ENCODE measurements at regions not wholly inside any gene's neighbourhood (a gene's known extent, or its start where the extent isn't known, plus 50 kb on each side); places are given as distances from the start of the nearest gene placed in this dataset.

- DNase-seq (ENCODE audit: low read depth, low spot score) = no peak
- CTCF ChIA-PET = no interaction called here
- POLR2A ChIA-PET = no interaction called here
- H3K4me3 ChIP-seq (ENCODE audit: low read depth, low read length) = no peak overlapping the region
- TF ChIP-seq CTCF (IDR thresholded peaks at IDR 0.05; ENCODE audit: insufficient read depth, low read length, missing control alignments) = no peak
These were observed 120.1 kb downstream of the KCTD15 start for GRCh38 chr19:33916792-33917191.

GRCh38 chr19:33919291-33919690, 122.6 kb downstream of the KCTD15 start:
- TF ChIP-seq CTCF (IDR thresholded peaks at IDR 0.05; ENCODE audit: insufficient read depth, low read length, missing control alignments) = no peak
- no peak for DNase-seq (ENCODE audit: low read depth, low spot score)
- no peak overlapping the region for H3K4me3 ChIP-seq (ENCODE audit: low read depth, low read length)
- POLR2A ChIA-PET = no interaction called here
- CTCF ChIA-PET = no interaction called here

GRCh38 chr19:33921165-33921564, 124.5 kb downstream of the KCTD15 start:
- ChIA-PET CTCF (no interaction called here), POLR2A (no interaction called here)
- no peak overlapping the region for H3K4me3 ChIP-seq (ENCODE audit: low read depth, low read length)
- no peak for DNase-seq (ENCODE audit: low read depth, low spot score)
- TF ChIP-seq CTCF (IDR thresholded peaks at IDR 0.05; ENCODE audit: insufficient read depth, low read length, missing control alignments) = no peak

GRCh38 chr19:33926306-33926705, 129.6 kb downstream of the KCTD15 start:
- H3K4me3 ChIP-seq (ENCODE audit: low read depth, low read length) = no peak overlapping the region
- ChIA-PET POLR2A (no interaction called here), CTCF (no interaction called here)
- no peak for DNase-seq (ENCODE audit: low read depth, low spot score)
- TF ChIP-seq CTCF (IDR thresholded peaks at IDR 0.05; ENCODE audit: insufficient read depth, low read length, missing control alignments) = no peak

- no peak for DNase-seq (ENCODE audit: low read depth, low spot score)
- ChIA-PET POLR2A (no interaction called here), CTCF (no interaction called here)
- no peak for TF ChIP-seq CTCF (IDR thresholded peaks at IDR 0.05; ENCODE audit: insufficient read depth, low read length, missing control alignments)
- H3K4me3 ChIP-seq (ENCODE audit: low read depth, low read length) = no peak overlapping the region
These were observed 131.3 kb downstream of the KCTD15 start for GRCh38 chr19:33927789-33928457.

GRCh38 chr19:33928458-33928950, 131.8 kb downstream of the KCTD15 start:
- ChIA-PET CTCF (no interaction called here), POLR2A (no interaction called here)
- TF ChIP-seq CTCF (IDR thresholded peaks at IDR 0.05; ENCODE audit: insufficient read depth, low read length, missing control alignments) = no peak
- no peak overlapping the region for H3K4me3 ChIP-seq (ENCODE audit: low read depth, low read length)
- DNase-seq (ENCODE audit: low read depth, low spot score) = no peak
